CD4-positive, alpha-beta T cell treated with Interleukin-6 for 4 hours (primary cell): ENCODE measurements at regions not wholly inside any gene's neighbourhood (a gene's known extent, or its start where the extent isn't known, plus 50 kb on each side); places are given as distances from the start of the nearest gene placed in this dataset.

Source experiments
- DNase-seq: peaks from one replicate; pipeline ENCODE4 v3.0.0-alpha.2; 2020; ENCODE audit warnings: mixed read lengths

DNA sequence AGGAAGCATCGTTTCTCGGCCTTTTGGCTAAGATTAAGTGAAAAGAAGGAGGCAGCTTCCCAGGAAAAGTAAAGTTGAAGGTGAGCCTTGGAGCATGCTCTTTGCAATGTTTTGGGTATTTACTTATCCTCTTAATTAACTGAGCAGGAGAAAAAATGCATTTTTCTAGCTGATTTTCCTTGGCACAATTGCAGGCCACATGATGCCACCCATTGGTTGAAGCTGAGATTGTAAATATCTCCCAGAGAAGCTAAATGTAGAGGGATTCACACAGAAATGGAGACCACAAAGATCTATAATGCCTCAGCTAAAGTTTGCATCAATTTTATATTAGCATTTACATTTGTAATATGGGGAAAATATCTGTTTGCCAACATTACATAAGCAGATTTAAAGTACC lies 294.1 kb downstream of the KCNS3 start:
- no peak for DNase-seq

DNA sequence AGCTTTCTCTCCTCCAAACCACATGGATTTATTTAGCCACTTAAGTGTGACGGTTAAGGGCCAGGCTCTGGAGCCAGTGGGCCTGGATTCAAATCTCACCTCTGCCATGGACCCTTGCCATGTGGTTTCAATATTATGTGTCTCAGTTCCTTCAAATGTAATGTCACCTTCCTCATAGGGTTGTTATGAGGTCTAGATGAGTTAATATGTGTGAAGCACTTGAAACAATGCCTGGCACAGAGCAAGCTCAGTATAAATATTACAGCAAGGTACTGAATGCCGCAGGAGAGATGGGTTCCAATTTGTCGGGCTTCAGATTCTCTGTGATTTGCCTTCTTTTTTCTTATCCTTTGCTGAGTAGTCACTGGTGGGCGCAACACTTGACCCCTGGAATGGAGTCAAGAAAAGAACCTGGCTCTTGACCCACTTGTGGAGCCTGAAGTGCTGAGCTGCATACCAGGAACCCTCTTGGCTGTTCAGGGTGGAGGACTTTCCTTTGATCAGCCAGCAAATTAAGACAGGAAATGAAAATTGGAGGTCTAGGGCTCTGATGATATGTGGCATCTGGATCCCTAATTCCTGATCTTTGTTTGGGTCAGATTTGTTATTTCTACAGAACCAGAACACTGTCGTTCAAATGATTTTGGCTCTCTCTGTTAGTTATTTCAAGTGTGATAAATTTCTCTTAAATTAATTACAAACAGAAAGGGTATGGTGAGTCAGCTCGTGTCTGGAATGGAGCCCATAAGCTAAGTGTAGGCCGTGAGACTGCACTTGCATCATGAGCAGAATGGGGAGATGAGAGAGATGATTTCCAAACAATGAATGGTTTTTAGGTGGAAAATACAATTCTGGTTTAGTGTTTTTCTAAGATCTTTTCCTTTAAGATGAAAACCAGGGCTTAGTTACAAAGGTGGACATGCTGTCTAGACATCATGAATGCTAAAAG lies 293.0 kb downstream of the KCNS3 start:
- DNase-seq = no peak

DNA sequence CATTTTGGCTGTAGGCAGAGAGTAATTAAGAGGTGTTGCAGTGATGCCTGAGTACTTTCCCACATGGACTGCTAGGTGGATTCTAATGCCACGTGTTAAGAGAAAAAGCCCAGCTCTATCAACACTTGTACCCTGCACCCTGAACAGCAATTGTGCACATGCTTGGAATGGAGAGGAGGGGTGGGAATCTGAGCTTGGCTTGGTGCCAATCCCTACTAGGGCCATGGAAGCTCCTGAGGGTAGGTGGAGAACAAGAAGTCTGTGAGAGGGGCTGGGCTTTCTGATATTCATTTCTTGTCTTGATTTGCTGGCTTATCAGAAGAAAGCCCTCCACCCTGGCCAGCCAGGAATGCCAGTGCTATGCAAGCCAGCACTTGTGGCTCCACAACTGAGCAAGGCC lies 292.2 kb downstream of the KCNS3 start:
- no peak for DNase-seq

DNA sequence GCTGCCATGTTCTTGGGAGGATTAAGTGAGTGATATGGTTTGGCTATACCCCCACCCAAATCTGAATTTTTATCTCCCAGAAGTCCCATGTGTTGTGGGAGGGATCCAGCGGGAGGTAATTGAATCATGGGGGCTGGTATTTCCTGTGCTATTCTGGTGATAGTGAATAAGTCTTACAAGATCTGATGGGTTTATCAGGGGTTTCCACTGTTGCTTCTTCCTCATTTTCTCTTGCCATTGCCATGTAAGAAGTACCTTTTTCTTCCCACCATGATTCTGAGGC lies 291.4 kb downstream of the KCNS3 start:
- no peak for DNase-seq

DNA sequence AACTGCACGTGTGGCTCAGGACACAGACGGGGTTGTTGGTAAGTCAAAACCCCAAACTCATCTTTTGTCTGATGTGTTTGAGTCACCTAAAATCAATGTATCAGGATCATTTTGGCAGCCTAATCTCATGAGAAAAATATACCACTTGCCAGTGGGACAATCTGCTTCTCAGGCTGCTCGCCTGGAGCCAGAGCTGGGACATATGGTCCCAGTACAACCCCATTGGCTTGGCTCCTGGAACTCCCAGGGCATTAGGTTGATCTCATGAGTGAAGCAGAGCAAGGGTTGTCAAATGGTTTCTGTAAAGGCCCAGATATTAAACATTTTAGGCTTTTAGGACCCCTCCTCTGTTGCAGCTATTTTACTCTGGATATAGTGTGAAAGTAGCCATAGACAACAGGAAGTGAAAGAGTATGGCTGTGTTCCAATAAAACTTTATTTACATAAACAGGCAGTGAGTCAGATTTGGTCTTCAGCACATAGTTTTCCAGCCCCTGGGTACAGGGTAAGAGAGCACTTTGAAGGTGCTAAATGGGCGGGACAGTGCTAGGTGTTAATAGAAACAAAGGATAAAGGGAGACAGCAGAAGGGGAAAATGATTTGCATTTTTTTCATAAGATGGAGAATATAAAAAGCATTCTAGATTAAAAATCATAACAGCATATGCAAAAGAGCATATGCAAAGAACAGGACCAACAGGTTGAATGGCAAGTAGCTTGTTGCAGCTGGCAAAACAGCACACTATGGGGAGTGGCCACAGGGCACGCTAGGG lies 290.8 kb downstream of the KCNS3 start:
- no peak for DNase-seq

DNA sequence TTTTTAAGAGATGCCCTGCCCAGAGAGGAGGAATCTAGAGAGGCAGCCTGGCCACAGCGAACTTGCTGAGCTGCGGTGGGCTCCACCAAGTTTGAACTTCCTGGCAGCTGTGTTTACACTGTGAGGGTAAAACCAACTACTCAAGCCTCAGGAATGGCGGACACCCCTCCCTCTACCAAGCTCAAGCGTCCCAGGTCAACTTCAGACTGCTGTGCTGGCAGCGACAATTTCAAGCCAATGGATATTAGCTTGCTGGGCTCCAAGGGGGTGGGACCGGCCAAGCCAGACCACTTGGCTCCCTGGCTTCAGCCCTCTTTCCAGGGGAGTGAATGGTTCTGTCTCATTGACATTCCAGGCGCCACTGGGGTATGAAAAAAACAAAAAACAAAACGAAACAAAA lies 289.4 kb downstream of the KCNS3 start:
- DNase-seq = no peak

DNA sequence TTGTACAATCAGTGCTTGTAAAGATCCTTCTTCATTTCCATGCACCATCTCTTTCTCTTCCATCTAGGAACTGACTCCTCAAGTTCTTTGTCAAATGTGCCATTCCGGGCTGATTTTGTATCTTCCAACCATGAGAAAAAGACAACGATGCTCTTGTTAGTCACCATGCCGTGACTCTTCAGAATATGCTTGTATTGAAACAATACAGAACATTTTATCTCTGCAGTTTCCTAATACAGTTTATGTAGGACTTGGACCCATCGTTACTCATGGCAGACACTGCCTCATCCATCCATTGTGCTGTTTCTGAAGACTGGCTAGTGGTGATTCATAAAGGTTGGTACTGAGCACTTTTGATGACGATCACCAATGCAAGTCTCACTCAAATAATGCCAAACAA lies 283.2 kb downstream of the KCNS3 start:
- no peak for DNase-seq

DNA sequence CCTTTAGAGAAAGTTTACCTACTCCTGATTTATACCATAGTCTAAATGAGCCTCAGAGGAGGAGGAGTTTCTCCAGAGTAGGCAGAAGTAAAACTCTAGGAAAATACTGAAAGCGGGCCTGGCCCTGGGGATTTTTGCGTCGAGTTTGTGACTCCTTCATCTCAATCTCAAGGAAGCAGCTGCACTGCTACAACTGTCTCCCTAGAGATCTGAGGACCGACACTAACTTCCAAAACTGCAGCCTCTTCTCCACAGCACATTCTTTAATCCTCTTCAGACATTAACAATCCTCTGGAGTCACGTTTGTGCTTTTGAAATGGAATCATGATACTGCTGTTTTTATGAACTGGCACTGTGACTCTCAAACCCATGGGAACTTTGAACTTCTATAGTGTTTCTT lies 281.4 kb downstream of the KCNS3 start:
- DNase-seq = no peak

DNA sequence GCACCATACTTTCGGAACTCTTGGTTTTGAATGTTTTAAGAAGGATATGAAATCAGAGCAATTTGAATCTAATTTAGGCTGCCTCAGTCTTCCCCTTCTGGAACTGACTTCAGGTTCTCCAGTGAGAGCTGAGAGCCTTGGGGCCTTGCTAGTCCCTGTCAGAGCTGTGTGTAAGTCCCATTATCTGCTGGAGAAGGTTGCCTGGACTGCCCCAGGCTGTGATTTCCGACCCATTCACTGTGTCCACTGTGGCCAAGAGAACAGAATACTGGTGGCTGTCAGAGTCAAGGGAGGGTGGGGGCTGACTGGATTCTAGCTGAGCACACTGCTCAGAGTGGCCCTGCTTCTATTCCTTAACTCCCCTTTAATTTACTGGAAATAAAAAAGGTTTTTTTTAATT lies 278.0 kb downstream of the KCNS3 start:
- DNase-seq = no peak

DNA sequence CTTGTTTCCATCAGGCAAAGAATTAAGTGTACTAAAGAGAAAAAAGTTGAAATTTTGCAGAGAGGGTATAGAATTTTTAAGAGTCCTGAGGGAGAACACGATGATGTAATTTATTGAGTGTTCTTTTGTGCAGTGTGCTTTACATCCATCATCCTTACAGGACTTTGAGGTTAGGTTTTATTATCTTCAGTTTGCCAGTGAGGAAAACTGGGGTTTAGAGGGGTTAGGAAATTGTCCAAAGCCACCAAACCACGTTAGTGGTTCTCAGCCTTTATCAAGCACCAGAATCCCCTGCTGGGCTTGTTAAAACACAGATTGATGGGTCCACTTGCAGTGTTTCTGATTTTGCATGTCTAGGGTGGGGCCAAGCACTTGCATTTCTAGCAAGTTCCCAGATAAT lies 277.5 kb downstream of the KCNS3 start:
- DNase-seq = no peak

DNA sequence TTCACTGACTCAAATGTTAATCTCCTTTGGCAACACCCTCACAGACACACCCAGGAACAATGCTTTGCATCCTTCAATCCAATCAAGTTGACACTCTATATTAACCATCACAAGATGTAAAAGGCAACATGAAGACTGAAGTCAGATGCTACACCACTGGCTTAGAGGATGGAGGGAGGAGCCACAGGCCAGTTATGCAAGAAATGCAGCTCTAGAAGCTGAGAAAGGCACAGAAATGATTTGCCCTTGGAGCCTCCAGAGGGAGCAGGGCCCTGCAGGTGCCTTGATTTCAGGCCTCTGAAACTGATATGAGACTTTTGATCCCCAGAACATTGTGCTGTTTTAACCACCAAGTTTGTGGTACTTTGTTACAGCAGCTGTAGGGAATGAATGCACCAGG lies 276.3 kb downstream of the KCNS3 start:
- no peak for DNase-seq

DNA sequence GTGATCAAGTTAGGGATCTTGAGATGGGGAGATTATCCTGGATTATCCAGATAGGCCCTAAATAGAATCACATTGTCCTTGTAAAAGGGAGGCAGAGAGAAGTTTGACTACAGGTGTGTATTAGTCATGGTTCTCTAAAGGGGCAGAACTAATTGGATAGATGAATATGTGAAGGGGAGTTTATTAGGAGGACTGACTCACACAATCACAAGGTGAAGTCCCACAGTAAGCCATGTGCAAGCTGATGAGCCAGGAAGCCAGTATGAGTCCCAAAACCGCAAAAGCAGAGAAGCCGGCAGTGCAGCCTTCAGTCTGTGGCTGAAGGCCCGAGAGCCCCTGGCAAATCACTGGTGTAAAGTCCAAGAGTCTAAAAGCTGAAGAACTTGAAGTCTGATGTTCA lies 275.8 kb downstream of the KCNS3 start:
- DNase-seq = no peak

DNA sequence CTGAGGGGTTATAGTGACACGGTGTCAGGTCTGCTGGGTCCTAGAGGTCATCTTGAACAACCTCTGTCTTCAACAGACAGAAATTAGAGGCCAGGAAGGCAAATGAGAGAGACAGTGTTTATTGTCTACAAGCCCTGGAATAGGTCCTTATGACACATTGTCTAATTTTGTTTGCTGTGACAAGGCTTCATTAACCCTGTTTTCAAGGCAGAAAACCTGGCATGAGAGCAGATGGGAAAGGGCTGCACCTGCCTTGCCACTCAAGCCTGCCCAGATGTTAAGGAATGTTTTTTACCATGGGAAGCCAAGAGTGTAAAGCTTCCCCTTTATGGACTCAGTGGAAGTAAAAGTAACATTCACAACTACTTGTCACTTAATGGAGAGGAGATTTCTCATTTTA lies 275.3 kb downstream of the KCNS3 start:
- no peak for DNase-seq

DNA sequence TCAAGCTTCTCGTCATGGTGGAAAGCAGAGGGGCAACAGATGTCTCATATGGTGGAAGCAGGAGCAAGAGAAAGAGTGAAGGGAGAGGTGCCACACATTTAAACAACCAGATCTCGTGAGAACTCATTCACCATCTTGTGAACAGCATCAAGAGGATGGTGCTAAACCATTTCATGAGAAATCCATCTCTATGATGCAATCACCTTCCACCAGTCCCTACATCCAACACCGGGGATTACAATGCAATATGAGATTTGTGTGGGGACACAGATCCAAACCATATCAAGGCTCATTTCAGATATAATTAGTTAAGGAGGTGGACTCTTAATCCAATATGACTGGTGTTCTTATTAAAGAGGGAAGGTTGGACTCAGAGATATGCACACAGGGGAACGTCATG lies 272.8 kb downstream of the KCNS3 start:
- no peak for DNase-seq

DNA sequence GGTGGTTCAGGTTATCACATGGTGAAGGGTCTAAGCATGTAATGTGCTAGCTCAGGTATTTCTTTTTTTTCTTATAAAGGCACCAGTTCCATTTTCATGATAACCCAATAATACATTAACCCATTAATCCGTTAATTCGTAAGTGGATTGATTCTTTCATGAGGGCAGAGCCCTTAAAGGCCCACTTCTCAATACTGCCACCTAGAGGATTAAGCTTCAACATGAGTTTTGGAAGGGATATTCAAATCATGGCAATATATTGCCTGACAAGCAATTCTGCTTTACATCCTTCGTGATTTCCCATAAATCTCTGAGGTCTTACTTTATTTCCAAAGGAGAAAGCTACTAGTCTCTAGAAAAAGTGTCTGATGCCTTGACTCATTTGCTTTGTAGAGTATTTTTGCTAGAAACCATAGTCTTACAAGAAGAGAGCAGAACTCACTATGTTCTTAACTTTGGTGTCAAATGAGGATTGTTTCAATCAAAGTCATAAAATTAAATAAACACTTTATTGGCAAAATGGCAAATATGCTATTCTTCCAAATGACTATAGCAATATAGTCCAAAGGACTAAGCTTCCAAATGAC lies 271.3 kb downstream of the KCNS3 start:
- DNase-seq = no peak

DNA sequence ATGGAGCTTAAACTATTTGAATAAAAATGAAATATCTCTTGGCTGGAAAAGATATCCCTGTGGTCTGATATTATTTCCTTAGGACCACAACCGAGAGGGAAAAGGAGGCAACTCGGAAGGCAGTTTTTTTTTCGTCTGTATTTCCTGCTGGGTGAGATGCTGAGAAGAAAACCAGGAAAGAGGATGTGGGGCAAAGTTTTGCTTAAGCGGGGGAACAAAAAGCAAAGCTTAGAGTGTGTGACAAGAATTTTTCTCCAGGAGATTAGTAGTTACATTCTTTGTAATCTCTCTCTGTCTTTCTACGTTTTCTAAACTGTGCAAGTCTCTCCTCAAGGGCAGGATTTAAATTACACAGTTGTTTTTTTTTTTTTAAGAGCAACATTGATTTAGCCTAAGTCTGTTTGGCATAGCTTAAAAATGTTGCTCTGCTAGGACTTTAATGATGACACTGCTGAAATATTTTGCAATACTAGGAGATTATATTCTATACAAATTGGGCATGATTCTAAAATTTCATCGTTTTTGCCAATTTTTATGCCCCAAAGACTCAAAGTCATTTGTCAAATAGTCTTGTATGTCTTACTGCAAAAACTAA lies 258.5 kb downstream of the KCNS3 start:
- DNase-seq = no peak

DNA sequence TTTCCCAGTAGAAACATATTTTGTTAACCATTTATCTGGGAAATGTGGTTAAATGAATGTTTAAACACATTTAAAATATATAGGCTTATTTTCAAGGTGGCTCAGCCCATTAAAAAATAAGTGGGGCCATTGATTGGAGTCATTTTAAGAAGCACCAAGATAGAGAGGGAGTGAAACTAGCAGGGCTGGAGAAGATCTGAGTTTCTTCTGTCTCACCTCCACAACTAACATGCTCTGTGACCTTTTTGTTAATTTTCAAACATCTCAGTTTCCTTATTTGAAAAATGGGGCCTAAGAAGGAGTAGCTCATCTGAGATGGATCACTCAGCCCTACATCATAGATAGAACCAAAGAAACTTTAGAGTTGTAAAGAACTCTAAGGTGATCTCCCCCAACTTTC lies 254.8 kb downstream of the KCNS3 start:
- DNase-seq = no peak

DNA sequence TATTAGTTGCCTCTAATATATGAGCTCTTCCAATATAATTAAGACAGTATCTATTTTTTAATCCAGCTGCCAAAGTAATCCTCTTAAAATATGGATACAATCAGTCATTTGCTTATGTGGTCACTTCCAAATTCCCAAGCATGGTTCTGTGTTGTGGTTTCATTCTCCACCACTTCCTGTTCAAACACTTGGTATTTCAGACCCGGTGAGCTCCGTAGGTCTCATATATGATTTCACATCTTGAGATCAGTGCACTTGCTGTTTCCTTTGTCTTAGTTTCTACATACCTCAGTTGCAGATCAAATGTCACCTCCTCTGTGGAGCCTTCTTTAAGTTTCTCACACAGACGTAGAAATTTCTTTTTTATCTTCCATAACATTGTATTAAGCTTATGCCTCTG lies 254.2 kb downstream of the KCNS3 start:
- no peak for DNase-seq

DNA sequence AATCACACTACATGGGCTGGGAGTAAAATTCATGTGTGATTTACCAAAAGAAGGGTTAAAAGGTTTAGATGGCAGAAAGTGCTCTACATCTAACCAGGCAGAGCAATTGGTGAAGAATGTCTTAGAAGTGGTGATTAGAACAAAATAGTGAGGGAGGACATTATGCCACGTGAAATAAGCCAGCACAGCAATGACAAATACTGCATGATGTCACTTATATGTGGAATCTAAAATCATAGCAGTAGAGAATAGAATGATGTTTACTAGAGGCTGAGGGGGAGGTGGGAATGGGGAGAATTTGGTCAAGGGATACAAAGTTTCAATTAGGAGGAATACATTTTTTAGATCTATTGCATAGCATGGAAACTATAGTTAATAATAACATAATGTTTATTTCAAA lies 253.3 kb downstream of the KCNS3 start:
- DNase-seq = no peak

DNA sequence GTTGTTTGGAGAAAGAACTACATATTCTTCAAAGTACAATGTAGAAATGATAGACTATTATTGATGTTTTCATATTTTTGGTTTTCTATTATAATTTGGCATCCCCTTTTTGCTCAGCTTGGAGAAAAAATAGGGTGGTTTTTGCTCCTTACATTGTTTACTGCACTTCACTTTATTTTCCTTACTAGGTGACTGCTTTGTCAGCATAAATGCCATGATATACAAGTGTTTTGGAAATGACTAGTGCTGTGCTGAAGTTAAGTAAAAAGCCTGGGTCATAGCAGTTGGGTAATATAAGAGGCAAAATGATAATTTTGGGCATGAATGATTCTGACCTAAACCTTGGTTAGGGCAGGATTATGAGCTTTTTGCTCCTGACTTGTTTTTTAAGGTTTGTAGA lies 250.9 kb downstream of the KCNS3 start:
- no peak for DNase-seq

DNA sequence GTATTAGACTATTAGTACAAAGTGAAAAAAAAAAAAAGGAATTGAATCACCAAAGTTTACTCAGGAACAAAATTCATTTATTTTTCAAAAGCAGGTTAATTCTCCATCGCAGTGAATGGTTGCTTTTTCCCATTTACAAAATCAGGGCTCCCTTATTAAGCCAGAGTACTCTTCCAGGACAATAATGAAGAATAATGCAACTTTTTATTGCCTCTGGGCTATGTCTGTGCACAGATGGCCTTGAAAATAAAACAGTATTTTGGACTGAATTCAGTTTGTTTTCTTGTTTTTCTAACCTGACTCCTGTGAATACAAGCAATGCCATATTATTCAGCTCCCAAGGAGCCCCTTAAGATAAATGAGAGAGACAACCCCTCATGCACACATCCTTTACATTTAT lies 246.8 kb downstream of the KCNS3 start:
- no peak for DNase-seq

DNA sequence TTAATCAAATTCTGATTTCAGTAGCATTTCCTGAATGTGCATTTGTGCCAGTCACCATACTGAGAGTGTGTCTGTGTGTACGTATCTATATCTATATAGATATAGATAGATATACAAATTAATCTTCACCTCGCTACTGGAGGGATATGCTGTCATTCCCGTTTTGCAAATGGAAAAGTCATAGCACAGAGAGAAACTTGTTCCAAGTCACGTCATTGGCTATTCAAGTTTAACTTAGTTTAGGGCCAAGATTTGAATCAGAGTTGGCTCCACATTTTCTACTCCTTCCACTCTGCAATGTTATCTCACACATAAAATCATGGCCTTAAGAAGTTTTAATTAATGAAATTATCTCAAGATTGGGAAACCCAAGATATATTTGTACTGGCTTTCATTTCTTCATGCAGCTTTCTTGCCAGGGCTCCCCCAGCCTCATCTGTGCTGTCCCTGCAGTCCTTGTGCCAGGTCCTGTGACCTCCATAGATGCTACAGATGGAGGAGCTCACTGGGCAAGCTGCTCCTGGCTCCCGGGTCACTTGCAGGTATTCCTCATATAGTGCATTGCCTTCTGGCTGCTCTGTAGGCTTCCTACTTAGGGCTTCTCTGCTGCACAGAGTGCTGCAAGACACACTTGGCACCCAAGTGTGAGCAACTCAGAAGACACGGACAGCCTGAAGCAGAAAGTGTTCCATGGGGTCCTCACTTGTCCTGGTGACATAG lies 245.8 kb downstream of the KCNS3 start:
- no peak for DNase-seq

DNA sequence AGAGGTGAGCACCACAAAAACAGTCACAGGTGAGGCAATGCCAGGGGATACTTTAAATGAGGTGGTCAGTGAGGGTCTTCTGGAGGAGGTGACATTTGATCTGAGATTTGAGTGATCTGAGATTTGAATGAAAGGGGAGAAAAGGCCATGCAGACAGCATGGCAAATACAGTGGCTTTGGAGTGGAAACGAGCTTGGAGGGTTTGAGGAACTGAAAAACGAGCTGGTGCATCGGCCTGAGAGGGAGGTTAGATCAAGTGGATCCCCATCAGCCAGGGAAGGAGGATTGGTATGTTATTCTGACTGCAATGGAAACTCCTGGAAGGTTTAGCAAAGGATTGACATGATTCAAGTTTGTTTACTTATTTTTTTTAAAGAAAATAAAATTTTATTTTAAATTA lies 245.1 kb downstream of the KCNS3 start:
- no peak for DNase-seq
